ENCODE measurements at regions not wholly inside any gene's neighbourhood (a gene's known extent, or its start where the extent isn't known, plus 50 kb on each side); places are given as distances from the start of the nearest gene placed in this dataset.
A peak's percentile ranks its signal among the peaks of the same experiment; 100 is the strongest.
"Not testable (repeated sequence)": the region's sequence is repeated elsewhere in the genome, so short reads cannot be mapped to it uniquely, and the experiment has no call there.

DNA sequence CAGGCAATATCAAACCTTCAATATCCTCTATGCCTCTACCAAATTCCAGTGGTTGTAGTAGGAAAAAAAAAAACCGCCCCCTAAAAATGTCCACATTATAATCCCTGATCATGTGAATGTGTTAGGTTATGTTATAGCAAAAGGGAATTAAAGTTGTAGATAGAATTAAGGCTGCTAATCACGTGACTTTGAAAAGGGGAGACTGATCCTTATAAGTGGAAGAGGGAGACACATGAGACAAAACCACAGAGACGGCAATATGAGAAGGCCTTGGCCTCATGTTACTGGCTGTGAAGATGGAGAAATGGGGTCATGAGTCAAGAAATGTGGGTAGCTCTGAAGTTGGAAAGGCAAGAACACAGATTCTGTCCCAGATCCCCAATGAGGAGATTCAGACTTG is 1711.3 kb downstream of the KHDRBS2 start:
- not testable (repeated sequence) for H3K27ac ChIP-seq

DNA sequence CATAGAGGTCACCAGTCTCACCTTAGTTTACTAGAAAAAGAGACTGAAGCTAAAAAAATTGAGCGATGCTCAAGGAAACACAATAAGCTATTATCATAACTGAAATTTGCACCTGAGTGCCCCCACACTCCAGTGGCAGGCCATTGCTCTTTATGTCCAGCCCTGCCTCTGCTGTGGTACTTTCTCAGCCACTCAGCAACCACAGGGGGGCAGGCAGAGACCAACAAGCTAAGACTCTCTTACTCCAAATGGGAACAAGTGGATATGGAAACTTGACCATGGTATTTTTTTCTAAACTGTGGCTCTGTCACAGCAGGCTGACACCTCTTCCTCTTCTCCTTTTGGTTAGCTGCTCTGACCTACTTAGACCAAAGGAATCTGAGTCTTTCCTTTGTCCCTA is 1713.4 kb downstream of the KHDRBS2 start:
- TF ChIP-seq, protein P1, sequence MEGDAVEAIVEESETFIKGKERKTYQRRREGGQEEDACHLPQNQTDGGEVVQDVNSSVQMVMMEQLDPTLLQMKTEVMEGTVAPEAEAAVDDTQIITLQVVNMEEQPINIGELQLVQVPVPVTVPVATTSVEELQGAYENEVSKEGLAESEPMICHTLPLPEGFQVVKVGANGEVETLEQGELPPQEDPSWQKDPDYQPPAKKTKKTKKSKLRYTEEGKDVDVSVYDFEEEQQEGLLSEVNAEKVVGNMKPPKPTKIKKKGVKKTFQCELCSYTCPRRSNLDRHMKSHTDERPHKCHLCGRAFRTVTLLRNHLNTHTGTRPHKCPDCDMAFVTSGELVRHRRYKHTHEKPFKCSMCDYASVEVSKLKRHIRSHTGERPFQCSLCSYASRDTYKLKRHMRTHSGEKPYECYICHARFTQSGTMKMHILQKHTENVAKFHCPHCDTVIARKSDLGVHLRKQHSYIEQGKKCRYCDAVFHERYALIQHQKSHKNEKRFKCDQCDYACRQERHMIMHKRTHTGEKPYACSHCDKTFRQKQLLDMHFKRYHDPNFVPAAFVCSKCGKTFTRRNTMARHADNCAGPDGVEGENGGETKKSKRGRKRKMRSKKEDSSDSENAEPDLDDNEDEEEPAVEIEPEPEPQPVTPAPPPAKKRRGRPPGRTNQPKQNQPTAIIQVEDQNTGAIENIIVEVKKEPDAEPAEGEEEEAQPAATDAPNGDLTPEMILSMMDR (conservative IDR thresholded peaks at IDR 0.05), result 0 out of 2 replicates have a peak, but pooled peaks have one; percentile 9
- not testable (repeated sequence) for H3K27ac ChIP-seq

DNA sequence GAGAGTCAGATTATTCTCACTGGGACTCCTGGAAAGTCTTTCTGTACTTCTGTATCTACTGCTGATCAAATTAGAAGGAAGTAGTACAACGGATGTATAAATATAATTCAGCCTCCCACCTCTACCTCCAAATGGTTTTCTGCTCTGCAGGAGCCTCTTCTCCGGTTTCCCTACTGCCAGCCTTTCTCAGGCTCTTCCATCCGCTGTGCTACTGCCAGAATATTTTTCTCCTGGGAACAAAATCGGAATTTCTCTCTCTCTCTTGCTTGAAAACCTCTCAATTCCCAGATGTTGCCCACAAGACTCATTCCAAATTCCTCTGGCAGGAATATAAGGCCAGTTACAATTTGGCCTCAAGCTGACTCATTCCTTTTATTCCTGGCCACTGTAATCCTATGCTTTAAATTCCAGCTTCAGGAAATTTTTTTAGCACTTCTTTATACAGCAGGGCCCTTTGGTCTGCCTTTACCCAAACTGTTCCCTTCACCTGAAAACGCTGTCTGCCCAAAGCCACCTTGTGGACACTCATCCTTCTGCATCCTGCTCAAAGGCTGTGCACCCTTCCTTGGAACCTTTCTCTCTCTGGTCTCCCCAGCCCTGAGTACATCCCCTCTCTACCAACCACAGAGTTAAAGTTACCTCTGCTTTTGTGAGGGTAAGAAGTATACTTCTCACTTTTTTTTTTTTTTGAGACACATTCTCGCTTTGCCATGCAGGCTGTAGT is 1714.6 kb downstream of the KHDRBS2 start:
- not testable (repeated sequence) for H3K27ac ChIP-seq

DNA sequence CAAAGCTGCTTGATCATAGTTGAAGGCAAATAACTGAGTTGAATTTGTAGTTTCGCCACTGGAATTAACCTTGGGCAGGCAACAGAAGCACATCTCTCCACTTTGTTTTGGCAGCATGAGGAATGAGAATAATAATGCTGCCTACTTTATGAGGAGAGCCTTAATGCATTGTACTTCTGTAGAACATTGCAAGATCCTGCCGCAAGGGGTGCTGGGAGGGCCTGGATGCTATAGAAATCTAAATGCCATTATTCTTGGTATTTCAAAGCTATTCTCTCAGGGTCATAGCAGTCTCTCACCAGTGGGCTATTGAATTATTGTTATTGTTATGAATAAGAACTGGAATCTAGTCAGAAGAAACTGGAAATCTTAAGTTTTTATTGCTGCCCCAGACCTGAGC is 1715.4 kb downstream of the KHDRBS2 start:
- not testable (repeated sequence) for H3K27ac ChIP-seq

DNA sequence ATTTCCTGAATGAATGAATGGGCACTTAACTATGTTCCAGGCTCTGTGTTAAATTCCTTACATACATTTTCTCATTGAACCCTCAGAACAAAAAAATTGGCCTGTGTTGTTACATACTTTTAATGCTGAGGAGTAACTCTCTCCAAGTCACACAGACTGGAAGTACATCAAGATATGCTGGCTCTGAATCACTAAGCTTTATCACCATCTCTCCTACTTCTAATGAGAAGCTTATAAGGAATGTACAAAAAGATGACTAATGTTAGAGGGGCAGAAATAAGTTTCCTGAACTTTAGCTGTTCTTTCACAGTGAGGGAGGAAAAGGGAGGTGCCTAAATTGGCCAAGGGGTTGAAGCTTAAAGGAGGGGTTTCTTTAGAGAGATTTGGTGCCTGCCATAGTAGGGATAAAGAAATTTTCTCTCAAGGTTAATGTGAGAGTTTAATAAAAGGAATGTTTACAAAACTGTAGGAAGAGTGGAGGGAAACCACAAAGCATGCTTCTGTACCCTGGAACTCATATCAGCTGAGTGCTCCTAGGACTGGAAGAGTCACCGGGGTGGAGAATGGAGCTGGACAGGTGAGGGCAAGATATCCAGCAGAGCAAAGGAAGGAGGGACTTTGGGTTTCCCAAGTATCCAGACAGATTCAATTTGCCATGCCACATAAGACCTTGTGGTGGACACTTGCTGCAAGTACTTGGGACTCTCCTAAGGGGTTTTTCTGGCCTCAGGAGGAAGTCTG is 1718.4 kb downstream of the KHDRBS2 start:
- not testable (repeated sequence) for H3K27ac ChIP-seq

DNA sequence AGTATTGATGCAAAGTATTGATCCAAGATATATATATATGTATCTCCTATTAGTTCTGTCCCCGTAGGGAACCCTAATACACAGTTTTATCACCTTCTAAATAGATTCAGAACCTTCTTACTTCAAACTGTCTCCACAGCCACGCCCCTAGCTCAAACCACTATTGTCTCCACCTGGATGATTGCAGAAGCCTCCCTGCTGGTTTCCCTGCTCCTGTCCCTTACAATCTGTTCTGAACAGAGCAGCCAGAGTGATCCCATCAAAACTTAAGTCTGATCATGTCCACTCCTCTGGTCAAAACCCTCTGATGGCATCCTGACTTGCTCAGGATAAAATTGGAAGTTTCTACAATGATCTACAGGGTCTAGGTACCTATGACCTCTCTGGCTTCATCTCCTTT is 1719.6 kb downstream of the KHDRBS2 start:
- H3K27ac ChIP-seq, result not testable (repeated sequence)

DNA sequence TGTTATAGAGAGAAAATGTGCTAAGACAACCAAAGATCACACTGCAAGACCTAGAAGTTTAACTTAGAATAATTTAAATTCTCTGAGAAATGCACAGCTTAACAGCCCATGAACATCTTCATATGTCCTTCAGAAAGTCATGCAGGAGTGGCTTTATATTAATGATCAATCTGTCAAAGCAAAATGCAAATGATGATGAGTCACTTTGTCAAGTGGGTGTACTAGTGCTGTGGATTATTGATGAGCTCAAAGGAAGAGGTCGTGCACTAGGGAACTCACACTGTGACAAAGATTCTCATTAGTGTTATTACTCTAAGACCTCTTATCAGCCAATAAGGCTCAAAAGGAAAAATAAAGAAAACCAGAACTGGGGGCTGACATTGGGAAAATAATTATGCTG is 1726.3 kb downstream of the KHDRBS2 start:
- not testable (repeated sequence) for H3K27ac ChIP-seq

DNA sequence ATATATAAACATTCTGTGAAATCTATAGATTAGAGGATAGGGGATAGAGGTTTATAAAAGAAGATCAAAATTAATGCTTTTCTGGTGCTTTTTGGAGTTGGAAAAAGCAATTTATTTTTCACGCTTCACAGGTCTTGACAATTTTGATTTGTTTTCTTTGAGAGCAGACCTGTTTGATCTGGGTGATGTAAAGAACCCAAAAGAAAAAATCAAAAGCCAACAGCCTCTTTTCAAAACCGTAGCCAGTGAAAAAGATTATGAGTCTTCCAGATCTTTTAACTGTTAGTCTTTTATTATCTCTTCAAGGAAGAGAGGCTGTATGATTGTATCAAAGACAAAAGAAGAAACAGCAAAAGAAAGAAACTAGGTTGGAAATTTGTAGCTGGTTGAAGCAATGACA is 1738.7 kb downstream of the KHDRBS2 start:
- H3K27ac ChIP-seq, result not testable (repeated sequence)

DNA sequence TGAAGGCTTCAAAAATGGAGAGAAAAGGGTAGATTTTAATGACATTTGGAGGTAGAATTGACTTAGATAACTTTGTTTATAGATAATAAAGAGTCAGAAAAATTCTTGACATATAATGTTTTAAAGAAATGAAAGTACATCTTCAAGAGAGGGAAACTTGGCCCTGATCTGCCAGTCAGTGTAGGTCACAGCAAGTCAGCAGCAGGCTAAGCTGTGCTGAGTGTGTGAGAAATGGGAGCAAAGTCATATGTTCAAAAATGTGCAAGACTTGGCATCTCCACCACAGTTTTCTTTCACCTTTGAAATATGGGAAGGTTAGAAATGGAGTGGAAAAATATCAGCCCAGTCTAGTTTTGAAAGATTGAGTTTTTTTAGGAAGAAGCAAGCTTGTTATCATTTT is 1761.3 kb downstream of the KHDRBS2 start:
- H3K27ac ChIP-seq, result not testable (repeated sequence)

DNA sequence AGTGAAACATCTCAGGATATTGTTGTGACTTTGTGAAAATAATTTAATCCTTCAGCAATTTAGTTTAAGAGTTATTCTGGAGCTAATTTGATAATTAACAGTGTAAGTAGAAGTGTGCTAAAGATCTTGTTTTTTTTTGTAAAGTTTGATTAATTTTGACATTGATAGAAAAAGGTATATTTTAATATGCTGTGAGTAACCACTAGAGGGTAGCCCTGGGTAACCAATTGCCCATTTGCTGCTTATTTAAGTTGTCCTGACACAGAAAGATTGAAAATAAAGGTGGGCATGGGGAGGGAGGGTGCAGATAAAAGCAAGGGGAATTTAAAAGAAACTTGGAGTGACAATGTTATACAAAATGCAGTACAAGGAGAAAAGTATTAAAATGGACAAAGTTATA is 1808.3 kb downstream of the KHDRBS2 start:
- TF ChIP-seq, protein P1 (conservative IDR thresholded peaks at IDR 0.05), result peak; percentile 47
- not testable (repeated sequence) for H3K27ac ChIP-seq

DNA sequence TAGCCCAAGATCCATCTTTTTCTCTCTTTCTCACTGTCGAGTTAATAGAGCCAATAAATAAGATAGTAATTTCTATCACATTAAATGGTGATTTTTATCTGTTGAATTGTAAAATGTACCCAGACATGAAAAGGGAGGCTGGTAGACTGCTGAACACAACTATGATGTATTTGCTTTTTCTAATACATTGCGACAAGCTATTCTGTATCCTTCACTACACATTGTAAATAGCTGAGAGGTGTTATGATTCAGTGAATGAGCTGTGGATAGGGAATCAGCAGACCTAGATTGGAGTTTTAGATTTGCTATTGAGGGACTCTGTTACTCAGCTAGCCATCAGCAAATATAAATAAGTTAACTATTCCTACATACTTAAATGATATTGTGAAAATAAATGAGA is 1812.2 kb downstream of the KHDRBS2 start:
- H3K27ac ChIP-seq, result not testable (repeated sequence)

DNA sequence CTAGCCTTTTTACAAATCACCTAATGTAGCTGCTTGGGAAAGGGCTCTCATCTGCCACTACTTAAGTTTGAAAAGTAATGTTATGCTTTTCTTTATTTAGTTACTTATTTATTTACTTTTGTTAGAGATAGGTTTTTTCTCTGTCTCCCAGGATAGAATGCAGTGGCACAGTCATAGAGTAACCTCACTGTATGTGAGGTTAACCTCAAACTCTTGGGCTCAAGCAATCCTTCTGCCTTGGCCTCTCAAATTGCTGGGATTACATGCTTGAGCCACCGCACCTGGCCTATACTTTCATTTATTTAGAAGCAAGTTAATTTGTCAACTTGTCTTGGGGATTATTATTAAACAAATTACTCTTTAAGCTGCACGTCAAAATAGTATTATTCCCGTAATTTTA is 1814.6 kb downstream of the KHDRBS2 start:
- H3K27ac ChIP-seq, result not testable (repeated sequence)

DNA sequence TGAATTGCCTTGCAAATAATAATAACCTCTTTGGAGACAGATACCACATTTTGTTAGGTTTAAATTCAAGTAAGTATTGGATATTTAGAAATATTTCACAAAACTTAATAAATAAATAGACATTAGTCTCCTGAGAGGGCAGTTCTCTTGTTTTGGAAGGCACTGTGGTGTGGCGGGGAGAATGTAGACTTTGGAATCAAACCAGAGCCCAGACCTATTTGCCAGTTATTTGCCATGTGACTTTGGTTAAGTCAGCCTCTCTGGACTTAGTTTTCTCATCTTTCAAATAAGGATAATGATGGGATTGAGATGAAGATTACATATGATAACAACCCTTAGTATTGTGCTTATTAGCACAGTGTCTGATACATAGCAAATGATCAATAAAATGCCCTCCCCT is 1835.6 kb downstream of the KHDRBS2 start:
- H3K27ac ChIP-seq, result not testable (repeated sequence)

DNA sequence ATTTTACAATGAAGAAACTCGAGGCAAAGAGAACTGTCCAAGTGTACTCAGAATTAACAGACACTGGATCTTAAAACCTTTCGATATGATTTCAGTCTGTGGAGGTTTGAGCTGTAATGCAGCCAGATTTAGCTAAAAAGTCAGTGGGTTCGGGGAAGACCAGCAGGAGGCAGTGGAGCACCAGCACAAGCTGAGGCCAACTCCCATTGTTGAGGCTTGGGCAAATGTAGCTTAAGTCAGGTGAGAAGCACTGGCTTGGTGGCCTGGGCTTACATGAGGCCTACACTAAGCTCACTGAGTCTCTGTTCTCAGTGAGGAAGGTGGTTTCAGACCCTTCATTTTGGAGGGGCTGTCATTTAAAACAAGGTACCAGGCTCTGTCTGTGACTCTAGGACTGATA is 1841.5 kb downstream of the KHDRBS2 start:
- H3K27ac ChIP-seq, result not testable (repeated sequence)

DNA sequence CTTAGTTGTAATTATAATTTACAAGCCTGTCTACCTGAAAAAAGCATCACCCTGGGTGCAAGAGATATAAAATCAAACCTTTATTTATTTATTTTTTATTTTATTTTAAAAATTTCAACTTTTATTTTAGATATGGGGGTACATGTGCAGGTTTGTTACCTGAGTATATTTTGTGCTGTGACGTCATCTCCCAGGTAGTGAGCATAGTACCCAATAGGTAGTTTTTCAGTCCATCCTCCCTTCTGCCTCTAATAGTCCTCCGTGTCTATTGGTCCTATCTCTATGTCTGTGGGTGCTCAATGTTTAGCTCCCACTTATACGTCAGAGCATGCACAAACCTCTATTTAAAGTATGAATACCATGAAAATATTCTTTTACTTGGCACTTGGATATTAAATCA is 1846.3 kb downstream of the KHDRBS2 start:
- H3K27ac ChIP-seq, result not testable (repeated sequence)

DNA sequence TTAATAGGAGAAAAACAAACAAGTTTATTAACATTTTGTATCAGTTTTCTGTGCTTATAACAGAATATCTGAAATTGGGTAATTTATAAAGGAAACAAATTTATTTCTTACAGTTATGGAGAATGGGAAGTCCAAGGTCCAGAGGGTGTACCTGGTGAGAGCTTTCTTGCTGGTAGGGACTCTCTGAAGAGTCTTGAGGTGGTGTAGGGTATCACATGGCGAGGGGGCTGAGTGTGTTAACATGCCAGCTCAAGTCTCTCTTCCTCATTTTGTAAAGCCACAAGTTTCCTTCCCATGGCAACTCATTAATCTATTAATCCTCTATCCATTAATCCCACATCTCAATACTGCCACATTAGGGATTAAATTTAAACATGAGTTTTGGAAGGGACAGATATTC is 1863.3 kb downstream of the KHDRBS2 start:
- not testable (repeated sequence) for H3K27ac ChIP-seq

DNA sequence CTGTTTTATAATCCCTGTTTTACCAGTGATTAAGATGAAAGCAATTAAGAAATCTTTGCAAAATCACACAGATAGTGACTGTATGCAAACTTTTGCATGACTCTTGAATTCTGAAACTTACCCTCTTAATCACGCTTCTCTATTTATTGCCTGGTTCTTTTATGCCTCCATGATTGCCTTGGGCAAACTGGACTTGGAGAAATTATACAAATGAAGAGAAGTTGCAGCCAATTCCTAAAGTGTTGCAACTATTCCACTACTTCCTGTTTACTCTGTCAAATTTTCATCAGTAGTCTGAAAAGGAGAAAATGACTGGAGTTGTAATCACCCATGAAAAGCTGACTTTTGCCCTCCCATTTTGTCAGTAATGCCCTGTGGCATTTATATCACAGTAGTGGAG is 1869.9 kb downstream of the KHDRBS2 start:
- H3K27ac ChIP-seq, result not testable (repeated sequence)

DNA sequence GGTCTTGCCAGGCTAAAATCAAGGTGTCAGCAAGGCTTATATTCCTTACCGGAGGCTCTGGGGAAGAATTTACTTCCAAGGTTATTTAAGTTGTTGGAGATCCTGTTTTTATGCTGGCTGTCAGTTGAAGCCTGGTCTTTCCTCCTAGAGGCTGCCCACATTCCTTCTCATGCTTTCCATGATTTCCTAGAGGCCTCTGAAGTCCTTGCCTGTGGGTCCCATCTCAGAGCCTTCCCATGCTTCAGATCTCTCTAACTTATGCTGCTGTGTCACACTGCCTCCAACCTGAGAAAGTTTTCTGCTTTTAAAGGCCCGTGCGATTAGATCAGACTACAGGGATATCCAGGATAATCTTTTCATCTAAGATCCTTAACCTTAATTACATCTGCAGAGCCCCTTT is 1877.3 kb downstream of the KHDRBS2 start:
- not testable (repeated sequence) for H3K27ac ChIP-seq

DNA sequence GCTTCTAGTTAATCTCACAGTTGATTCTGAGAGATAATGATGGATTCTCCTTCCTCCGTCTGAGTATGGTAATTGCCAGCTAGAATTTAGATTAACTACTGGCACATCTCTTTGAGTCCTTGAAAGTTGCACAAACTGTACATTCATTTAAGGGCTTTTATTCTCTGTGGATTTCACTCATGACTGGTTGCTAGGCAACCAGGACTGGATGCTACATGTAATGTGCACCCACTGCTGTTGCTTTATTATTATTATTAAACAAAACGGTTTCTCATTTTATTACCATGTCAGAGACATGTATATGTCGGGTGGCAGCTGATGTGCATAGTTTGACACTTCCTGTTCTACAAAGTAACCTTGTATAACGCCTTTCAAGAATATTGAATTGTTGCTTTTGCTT is 1882.8 kb downstream of the KHDRBS2 start:
- H3K27ac ChIP-seq, result not testable (repeated sequence)

DNA sequence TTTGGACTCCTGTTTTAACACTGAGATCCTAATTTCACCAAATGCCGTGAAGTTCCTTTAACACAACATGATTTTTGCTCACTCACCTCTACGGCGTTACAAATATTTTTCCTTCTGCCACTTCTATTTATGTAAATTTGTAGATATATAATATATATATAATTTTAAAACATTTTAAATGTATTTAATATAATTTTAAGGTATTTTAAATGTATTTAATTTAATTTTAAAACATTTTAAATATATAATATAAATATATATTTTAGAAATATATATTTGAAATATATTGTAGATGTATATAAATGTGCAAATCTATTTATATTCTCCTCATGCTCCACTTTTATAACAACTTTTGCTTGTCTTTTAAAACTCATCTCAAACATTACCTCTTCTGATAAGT is 1883.5 kb downstream of the KHDRBS2 start:
- H3K27ac ChIP-seq, result not testable (repeated sequence)

Data from VCaP (cell line).